Neural progenitor cell (in vitro differentiated cells): ENCODE measurements at regions not wholly inside any gene's neighbourhood (a gene's known extent, or its start where the extent isn't known, plus 50 kb on each side); places are given as distances from the start of the nearest gene placed in this dataset.

Experiments
- DNase-seq: peaks from one replicate; pipeline ENCODE4 v3.0.0-alpha.2; 2016; ENCODE audit warnings: low spot score
- H2AFZ ChIP-seq: fragments of 200-600 bp; sonication (generic); replicated peaks from 2 replicates; pipeline ENCODE4 v1.6.1; 2016; ENCODE audit warnings: antibody characterized with exemption
- H3F3A ChIP-seq: fragments of 200-600 bp; sonication (generic); 2 replicates; pipeline ENCODE4 v1.6.1; 2016; ENCODE audit warnings: antibody characterized with exemption, low read depth
- H3K27ac ChIP-seq: fragments of 200-600 bp; sonication (generic); 2 replicates; pipeline ENCODE4 v1.5.1; 2016; ENCODE audit warnings: mild to moderate bottlenecking
- H3K27me3 ChIP-seq: fragments of 200-600 bp; sonication (generic); 2 replicates; pipeline ENCODE4 v1.6.1; 2016; ENCODE audit warnings: mild to moderate bottlenecking, moderate library complexity
- H3K36me3 ChIP-seq: fragments of 200-600 bp; sonication (generic); 2 replicates; pipeline ENCODE4 v1.5.1; 2016
- H3K4me1 ChIP-seq: fragments of 200-600 bp; sonication (generic); 2 replicates; pipeline ENCODE4 v1.6.1; 2016; ENCODE audit warnings: mixed run types
- H3K4me2 ChIP-seq: fragments of 200-600 bp; sonication (generic); 2 replicates; pipeline ENCODE4 v1.6.1; 2016
- H3K4me3 ChIP-seq: fragments of 200-600 bp; sonication (generic); 2 replicates; pipeline ENCODE4 v1.5.1; 2016
- H3K79me2 ChIP-seq: fragments of 200-600 bp; sonication (generic); 2 replicates; pipeline ENCODE4 v1.6.1; 2016; ENCODE audit warnings: low read depth
- H3K9ac ChIP-seq: fragments of 200-600 bp; sonication (generic); 2 replicates; pipeline ENCODE4 v1.6.1; 2016
- H3K9me3 ChIP-seq: fragments of 200-600 bp; sonication (generic); 2 replicates; pipeline ENCODE4 v1.5.1; 2016; ENCODE audit warnings: low read depth
- H4K20me1 ChIP-seq: fragments of 200-600 bp; sonication (generic); 2 replicates; pipeline ENCODE4 v1.6.1; 2016; ENCODE audit warnings: low read depth
- H3K27ac Mint-ChIP-seq: 3 replicates; pipeline ENCODE4 v1.8.0; 2021; ENCODE audit warnings: mixed read lengths
- H3K27me3 Mint-ChIP-seq: 2 replicates; pipeline ENCODE4 v1.8.0; 2022; ENCODE audit warnings: low read depth, mild to moderate bottlenecking, inconsistent platforms, moderate library complexity, mixed read lengths; ENCODE audit not compliant: insufficient read depth
- H3K36me3 Mint-ChIP-seq: 3 replicates; pipeline ENCODE4 v1.8.0; 2021; ENCODE audit warnings: mixed read lengths
- H3K4me1 Mint-ChIP-seq: 3 replicates; pipeline ENCODE4 v1.8.0; 2021; ENCODE audit warnings: mixed read lengths
- H3K4me3 Mint-ChIP-seq: 3 replicates; pipeline ENCODE4 v1.8.0; 2021; ENCODE audit warnings: mild to moderate bottlenecking, moderate library complexity, mixed read lengths
- H3K9me3 Mint-ChIP-seq: 3 replicates; pipeline ENCODE4 v1.8.0; 2020; ENCODE audit warnings: mixed read lengths
- CTCF ChIP-seq: fragments of 200-600 bp; sonication (generic); IDR thresholded peaks from 2 replicates; pipeline ENCODE4 v1.5.1; 2017; ENCODE audit warnings: antibody characterized with exemption, mild to moderate bottlenecking
- EZH2 ChIP-seq: fragments of 200-600 bp; sonication (generic); IDR thresholded peaks from 2 replicates; pipeline ENCODE4 v1.6.1; 2017; ENCODE audit warnings: antibody characterized with exemption, mild to moderate bottlenecking, moderate library complexity
- EZH2phosphoT487 ChIP-seq: fragments of 200-600 bp; sonication (generic); IDR thresholded peaks from 2 replicates; pipeline ENCODE4 v1.6.1; 2017; ENCODE audit warnings: antibody characterized with exemption

GRCh38 chr20:39451386-39451785 is 489.2 kb downstream of the DHX35 start:
- Histone ChIP-seq H3K4me3 (no peak overlapping the region), H3K9ac (no peak overlapping the region), H3K4me1 (peaks cover 21% of the 10 kb centered on the region), H3K79me2 (no peaks in the 10 kb centered on the region), H3K9me3 (no peaks in the 10 kb centered on the region), H2AFZ (no peak overlapping the region), H3F3A (peaks cover 13% of the 10 kb centered on the region), H4K20me1 (no peaks in the 10 kb centered on the region), H3K36me3 (no peaks in the 10 kb centered on the region), H3K27ac (no peak overlapping the region), H3K4me2 (no peak overlapping the region), H3K27me3 (no peaks in the 10 kb centered on the region)
- Mint-ChIP-seq H3K27ac (no peak overlapping the region), H3K4me1 (peaks cover 25% of the 10 kb centered on the region), H3K4me3 (no peak overlapping the region), H3K36me3 (no peaks in the 10 kb centered on the region), H3K27me3 (peaks cover 4% of the 10 kb centered on the region), H3K9me3 (no peaks in the 10 kb centered on the region)
- no peak for DNase-seq
- TF ChIP-seq EZH2 = no peak
- TF ChIP-seq CTCF = no peak
- TF ChIP-seq EZH2phosphoT487 = no peak

GRCh38 chr20:39446397-39446796 is 484.3 kb downstream of the DHX35 start:
- H3K27me3 Mint-ChIP-seq = no peaks in the 10 kb centered on the region
- no peak overlapping the region for H3K27ac Mint-ChIP-seq
- no peaks in the 10 kb centered on the region for H3K36me3 Mint-ChIP-seq
- DNase-seq = no peak
- Histone ChIP-seq H3K27ac (no peak overlapping the region), H3K79me2 (no peaks in the 10 kb centered on the region), H4K20me1 (no peaks in the 10 kb centered on the region), H3F3A (no peaks in the 10 kb centered on the region), H3K9ac (no peak overlapping the region), H3K4me1 (no peaks in the 10 kb centered on the region), H3K4me3 (no peak overlapping the region), H3K36me3 (no peaks in the 10 kb centered on the region), H2AFZ (no peak overlapping the region), H3K27me3 (no peaks in the 10 kb centered on the region), H3K4me2 (no peak overlapping the region), H3K9me3 (no peaks in the 10 kb centered on the region)
- no peak overlapping the region for H3K4me3 Mint-ChIP-seq
- H3K4me1 Mint-ChIP-seq = no peaks in the 10 kb centered on the region
- TF ChIP-seq EZH2 = no peak
- no peak for TF ChIP-seq CTCF
- TF ChIP-seq EZH2phosphoT487 = no peak
- no peaks in the 10 kb centered on the region for H3K9me3 Mint-ChIP-seq

GRCh38 chr20:39445095-39445494 is 483.0 kb downstream of the DHX35 start:
- H3F3A ChIP-seq = no peaks in the 10 kb centered on the region
- H3K27me3 ChIP-seq = no peaks in the 10 kb centered on the region
- no peaks in the 10 kb centered on the region for H3K9me3 ChIP-seq
- no peaks in the 10 kb centered on the region for H3K36me3 ChIP-seq
- H3K4me3 Mint-ChIP-seq = no peak overlapping the region
- no peak overlapping the region for H3K27ac ChIP-seq
- H2AFZ ChIP-seq = no peak overlapping the region
- H3K79me2 ChIP-seq = no peaks in the 10 kb centered on the region
- H3K27ac Mint-ChIP-seq = no peak overlapping the region
- H3K27me3 Mint-ChIP-seq = no peaks in the 10 kb centered on the region
- no peak for TF ChIP-seq EZH2
- no peak for TF ChIP-seq CTCF
- no peak for TF ChIP-seq EZH2phosphoT487
- H4K20me1 ChIP-seq = no peaks in the 10 kb centered on the region
- no peak for DNase-seq
- H3K4me1 ChIP-seq = no peaks in the 10 kb centered on the region
- H3K36me3 Mint-ChIP-seq = no peaks in the 10 kb centered on the region
- no peaks in the 10 kb centered on the region for H3K4me1 Mint-ChIP-seq
- no peaks in the 10 kb centered on the region for H3K9me3 Mint-ChIP-seq
- H3K9ac ChIP-seq = no peak overlapping the region
- no peak overlapping the region for H3K4me2 ChIP-seq
- no peak overlapping the region for H3K4me3 ChIP-seq

GRCh38 chr20:39433466-39433865 is 471.3 kb downstream of the DHX35 start:
- H3K36me3 Mint-ChIP-seq = no peaks in the 10 kb centered on the region
- TF ChIP-seq EZH2 (no peak), EZH2phosphoT487 (no peak), CTCF (no peak)

More at GRCh38 chr20:39433466-39433865, 471.3 kb downstream of the DHX35 start:
- Histone ChIP-seq H3K4me1 (no peaks in the 10 kb centered on the region), H4K20me1 (no peaks in the 10 kb centered on the region), H3K9ac (no peak overlapping the region), H3K27me3 (no peaks in the 10 kb centered on the region), H3K4me3 (no peak overlapping the region), H3K27ac (no peak overlapping the region), H3K4me2 (no peak overlapping the region), H3K79me2 (no peaks in the 10 kb centered on the region), H3K9me3 (no peaks in the 10 kb centered on the region), H3F3A (no peaks in the 10 kb centered on the region), H2AFZ (no peak overlapping the region), H3K36me3 (no peaks in the 10 kb centered on the region)
- H3K4me3 Mint-ChIP-seq = no peak overlapping the region
- H3K27ac Mint-ChIP-seq = no peak overlapping the region
- H3K4me1 Mint-ChIP-seq = no peaks in the 10 kb centered on the region
- H3K9me3 Mint-ChIP-seq = no peaks in the 10 kb centered on the region
- H3K27me3 Mint-ChIP-seq = no peaks in the 10 kb centered on the region
- no peak for DNase-seq
